IMR-90 (cell line): ENCODE measurements at regions not wholly inside any gene's neighbourhood (a gene's known extent, or its start where the extent isn't known, plus 50 kb on each side); places are given as distances from the start of the nearest gene placed in this dataset.

ENCODE experiments used
- ATAC-seq: fragments of 200-7000 bp; cut with Tn5 transposase; 2 replicates; pipeline ENCODE4 v1.9.1; 2020; ENCODE audit warnings: low read depth, mild to moderate bottlenecking, moderate library complexity
- BruUV-seq: library from RNA; stranded (reverse); fragments of 400-500 nt; replicated peaks from 2 replicates; lab custom pipeline; 2021; lab: Mats Ljungman, UMichigan
- CTCF ChIA-PET: fragments of 300-600 bp; formaldehyde crosslinking; extraction: SDS; loops from one replicate; lab custom pipeline; 2021; ENCODE audit warnings: antibody characterized with exemption; lab: Yijun Ruan, JAX
- POLR2A ChIA-PET: fragments of 300-600 bp; sonication (Branson Sonifier 250); formaldehyde crosslinking; loops from one replicate; lab custom pipeline; 2022; ENCODE audit warnings: antibody characterized with exemption; ENCODE audit not compliant: unreplicated experiment; lab: Charles Lee
- DNase-seq: peaks from one replicate; pipeline ENCODE4 v3.0.0; 2013
- H2AFZ ChIP-seq: replicated peaks from 2 replicates; pipeline ENCODE3; 2013; ENCODE audit warnings: low read length, mild to moderate bottlenecking; ENCODE audit not compliant: poor library complexity
- H2AK5ac ChIP-seq: 2 replicates; pipeline ENCODE4 v1.6.1; 2013; ENCODE audit warnings: low read depth, low read length, inconsistent platforms
- H2AK9ac ChIP-seq: replicated peaks from 2 replicates; pipeline ENCODE3; 2013; ENCODE audit warnings: mild to moderate bottlenecking, low read depth, low read length, moderate library complexity; ENCODE audit not compliant: poor library complexity
- H2BK120ac ChIP-seq: 2 replicates; pipeline ENCODE4 v1.6.1; 2013; ENCODE audit warnings: low read depth, low read length, inconsistent platforms
- H2BK15ac ChIP-seq: 3 replicates; pipeline ENCODE4 v1.6.1; 2013; ENCODE audit warnings: low read depth, low read length, inconsistent platforms
- H2BK20ac ChIP-seq: 2 replicates; pipeline ENCODE4 v1.6.1; 2013; ENCODE audit warnings: low read depth, mild to moderate bottlenecking, inconsistent platforms, low read length, moderate library complexity
- H2BK5ac ChIP-seq: 2 replicates; pipeline ENCODE4 v1.6.1; 2013; ENCODE audit warnings: mild to moderate bottlenecking, low read depth, low read length, inconsistent platforms; ENCODE audit not compliant: poor library complexity, severe bottlenecking
- H3K14ac ChIP-seq: replicated peaks from 2 replicates; pipeline ENCODE4 v1.6.1; 2013; ENCODE audit warnings: low read depth, low read length, inconsistent platforms
- H3K18ac ChIP-seq: 2 replicates; pipeline ENCODE4 v1.6.1; 2013; ENCODE audit warnings: low read depth, low read length, control low read depth
- H3K23ac ChIP-seq: 2 replicates; pipeline ENCODE4 v1.6.1; 2013; ENCODE audit warnings: low read depth, low read length, inconsistent platforms
- H3K27ac ChIP-seq: 2 replicates; pipeline ENCODE4 v1.5.1; 2013; ENCODE audit warnings: mild to moderate bottlenecking, control low read depth, low read length; ENCODE audit not compliant: insufficient read depth
- H3K27me3 ChIP-seq: 2 replicates; pipeline ENCODE4 v1.6.1; 2013; ENCODE audit warnings: low read length; ENCODE audit not compliant: control insufficient read depth, insufficient read depth
- H3K36me3 ChIP-seq: 2 replicates; pipeline ENCODE4 v1.6.1; 2013; ENCODE audit warnings: low read length, mixed read lengths; ENCODE audit not compliant: control insufficient read depth, insufficient read depth
- H3K4ac ChIP-seq: 2 replicates; pipeline ENCODE4 v1.6.1; 2013; ENCODE audit warnings: low read depth, low read length, inconsistent platforms
- H3K4me1 ChIP-seq: 2 replicates; pipeline ENCODE4 v1.6.1; 2013; ENCODE audit warnings: low read length, mixed read lengths; ENCODE audit not compliant: control insufficient read depth, insufficient read depth
- H3K4me2 ChIP-seq: 2 replicates; pipeline ENCODE4 v1.6.1; 2013; ENCODE audit warnings: low read depth, mild to moderate bottlenecking, control low read depth, low read length, moderate library complexity
- H3K4me3 ChIP-seq: 2 replicates; pipeline ENCODE4 v1.5.1; 2013; ENCODE audit warnings: low read depth, mild to moderate bottlenecking, control low read depth, low read length, moderate library complexity; ENCODE audit not compliant: insufficient read depth
- H3K56ac ChIP-seq: 2 replicates; pipeline ENCODE4 v1.6.1; 2013; ENCODE audit warnings: low read length, inconsistent platforms; ENCODE audit not compliant: insufficient read depth; ENCODE audit errors: extremely low read depth
- H3K79me1 ChIP-seq, 2 experiments: 2 replicates each; pipeline ENCODE4 v1.6.1; 2013; ENCODE audit warnings: low read length in 2 of 2, inconsistent platforms in 1 of 2, low read depth in 1 of 2
- H3K9ac ChIP-seq: 2 replicates; pipeline ENCODE4 v1.6.1; 2013; ENCODE audit warnings: low read depth, low read length, control low read depth
- H3K9me1 ChIP-seq: 2 replicates; pipeline ENCODE4 v1.6.1; 2013; ENCODE audit warnings: low read length, inconsistent platforms; ENCODE audit not compliant: insufficient read depth
- H3K9me3 ChIP-seq: 2 replicates; pipeline ENCODE4 v1.6.1; 2013; ENCODE audit warnings: low read length; ENCODE audit not compliant: control insufficient read depth, insufficient read depth
- H4K20me1 ChIP-seq: 2 replicates; pipeline ENCODE4 v1.6.1; 2013; ENCODE audit warnings: low read length, inconsistent platforms; ENCODE audit not compliant: insufficient read depth
- H4K5ac ChIP-seq: 2 replicates; pipeline ENCODE4 v1.6.1; 2013; ENCODE audit warnings: mild to moderate bottlenecking, low read depth, low read length, control low read depth
- H4K8ac ChIP-seq, 2 experiments: 2 replicates each; pipeline ENCODE4 v1.6.1; 2013; ENCODE audit warnings: low read depth in 2 of 2, low read length in 2 of 2, control low read depth in 1 of 2, inconsistent platforms in 1 of 2
- H4K91ac ChIP-seq: 2 replicates; pipeline ENCODE4 v1.6.1; 2013; ENCODE audit warnings: low read depth, low read length, inconsistent platforms; ENCODE audit not compliant: insufficient read depth
- BHLHE40 ChIP-seq: fragments of 150-350 bp; IDR thresholded peaks from 2 replicates; pipeline ENCODE4 v1.6.1; 2016; ENCODE audit warnings: mild to moderate bottlenecking, low read depth, low read length
- CHD1 ChIP-seq: IDR thresholded peaks from 2 replicates; pipeline ENCODE4 v1.6.1; 2012; ENCODE audit warnings: low read depth, low read length, improper control_type of control experiment
- CTCF ChIP-seq: conservative IDR thresholded peaks from 2 replicates; pipeline ENCODE4 v1.5.1; 2012; ENCODE audit warnings: mild to moderate bottlenecking, low read depth, low read length, improper control_type of control experiment
- FOS ChIP-seq: fragments of 150-350 bp; IDR thresholded peaks from 2 replicates; pipeline ENCODE4 v1.6.1; 2016; ENCODE audit warnings: low read depth, low read length
- MAZ ChIP-seq: IDR thresholded peaks from 2 replicates; pipeline ENCODE4 v1.6.1; 2012; ENCODE audit warnings: low read depth, mild to moderate bottlenecking, low read length, improper control_type of control experiment, moderate library complexity, borderline replicate concordance
- NFE2L2 ChIP-seq: fragments of 150-350 bp; IDR thresholded peaks from 2 replicates; pipeline ENCODE4 v1.6.1; 2016; ENCODE audit warnings: low read depth, mild to moderate bottlenecking, low read length
- RAD21 ChIP-seq: IDR thresholded peaks from 2 replicates; pipeline ENCODE4 v1.6.1; 2012; ENCODE audit warnings: low read length, improper control_type of control experiment
- RCOR1 ChIP-seq: IDR thresholded peaks from 2 replicates; pipeline ENCODE4 v1.6.1; 2012; ENCODE audit warnings: mild to moderate bottlenecking, low read length, improper control_type of control experiment; ENCODE audit not compliant: insufficient replicate concordance
- SMC3 ChIP-seq: fragments of 150-350 bp; IDR thresholded peaks from 2 replicates; pipeline ENCODE4 v1.6.1; 2016; ENCODE audit warnings: low read depth, mild to moderate bottlenecking, antibody characterized with exemption, low read length, moderate library complexity
- WGBS, 2 experiments: methylation state at CpG; one replicate each; pipeline versions ENCODE4 v1.1.5 to v1.1.7; 2013; ENCODE audit warnings: missing lambda C conversion rate in 2 of 2; ENCODE audit not compliant: insufficient read length in 1 of 2; ENCODE audit errors: extremely low coverage in 2 of 2; 5-methylcytosine and 5-hydroxymethylcytosine counted together
- dilution Hi-C: fragments of 300-500 bp; cut with HindIII; formaldehyde crosslinking; loops from one replicate; pipeline ENCODE4 v1.14.3; 2018; ENCODE audit warnings: low sequenced_read_pairs; ENCODE audit not compliant: unreplicated experiment
- in situ Hi-C: fragments of 300-500 bp; cut with MboI; formaldehyde crosslinking; loops from 3 replicates; pipeline ENCODE4 v1.14.3; 2019; ENCODE audit warnings: low sequenced_read_pairs, inconsistent platforms, mixed read lengths
- intact Hi-C: fragments of 100-400 bp; cut with micrococcal nuclease; formaldehyde crosslinking; loops from 2 replicates; pipeline ENCODE4 v1.10.0; 2022
- TF ChIP-seq, protein P1 (sequence below): fragments of 150-350 bp; IDR thresholded peaks from 2 replicates; pipeline ENCODE4 v1.6.1; 2016; ENCODE audit warnings: low read depth, mild to moderate bottlenecking, low read length, moderate library complexity, borderline replicate concordance

- Histone ChIP-seq H3K18ac (no peak overlapping the region), H3K56ac (no peak overlapping the region), H3K23ac (no peak overlapping the region), H2BK20ac (peak overlapping the region; percentile 46; the same call in 1 of the 2 replicates), H3K27ac (no peak overlapping the region), H3K4ac (peak overlapping the region; percentile 69), H3K14ac (peak overlapping the region; percentile 48), H3K9ac (no peak overlapping the region), H2AFZ (peak overlapping the region; percentile 75), H2BK120ac (peak overlapping the region; percentile 69), H3K4me1 (peaks cover 10% of the 10 kb centered on the region), H3K27me3 (no peaks in the 10 kb centered on the region), H3K79me1 (no peaks in the 10 kb centered on the region), H4K20me1 (no peaks in the 10 kb centered on the region), H4K5ac (no peak overlapping the region), H2BK15ac (0 out of 3 replicates have a peak overlapping the region, but pooled peaks have one; percentile 23), H3K9me1 (peaks cover 12% of the 10 kb centered on the region), H3K4me3 (no peak overlapping the region), H4K91ac (peak overlapping the region; percentile 20; the same call in 1 of the 2 replicates), H3K9me3 (no peaks in the 10 kb centered on the region), H3K36me3 (no peaks in the 10 kb centered on the region), H3K4me2 (peak overlapping the region; percentile 38), H2AK9ac (peak overlapping the region; percentile 45), H4K8ac (peak overlapping the region in 1 of 2 experiments; percentile 75; a peak in 2 of 4 replicates), H2AK5ac (peak overlapping the region; percentile 72; the same call in 1 of the 2 replicates), H2BK5ac (no peak overlapping the region)
- in situ Hi-C loops, result no loop called here
- intact Hi-C loops, result no loop called here
- TF ChIP-seq SMC3 (no peak), CHD1 (no peak), RCOR1 (no peak), BHLHE40 (peak; percentile 76), NFE2L2 (no peak), FOS (peak; percentile 75), RAD21 (no peak; the same call in 1 of the 2 replicates), CTCF (no peak), MAZ (peak; percentile 58)
- TF ChIP-seq, protein P1, sequence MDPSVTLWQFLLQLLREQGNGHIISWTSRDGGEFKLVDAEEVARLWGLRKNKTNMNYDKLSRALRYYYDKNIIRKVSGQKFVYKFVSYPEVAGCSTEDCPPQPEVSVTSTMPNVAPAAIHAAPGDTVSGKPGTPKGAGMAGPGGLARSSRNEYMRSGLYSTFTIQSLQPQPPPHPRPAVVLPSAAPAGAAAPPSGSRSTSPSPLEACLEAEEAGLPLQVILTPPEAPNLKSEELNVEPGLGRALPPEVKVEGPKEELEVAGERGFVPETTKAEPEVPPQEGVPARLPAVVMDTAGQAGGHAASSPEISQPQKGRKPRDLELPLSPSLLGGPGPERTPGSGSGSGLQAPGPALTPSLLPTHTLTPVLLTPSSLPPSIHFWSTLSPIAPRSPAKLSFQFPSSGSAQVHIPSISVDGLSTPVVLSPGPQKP, result no peak
- 44% methylated on average over 2 of the region's 12 CpGs; no CpG with 5 or more reads in 1 of the 2 experiments for WGBS, 2 experiments
- DNase-seq (peak; percentile 66), ATAC-seq (peak; percentile 73)
- BruUV-seq, result no TSS peak
- dilution Hi-C loops, result no loop called here
- ChIA-PET POLR2A (no interaction called here), CTCF (no interaction called here)
These were observed 114.3 kb upstream of the SERP2 start for GRCh38 chr13:44259045-44260027.
